ENCODE measurements at regions not wholly inside any gene's neighbourhood (a gene's known extent, or its start where the extent isn't known, plus 50 kb on each side); places are given as distances from the start of the nearest gene placed in this dataset.

- TF ChIP-seq CHD7 (IDR thresholded peaks at IDR 0.05; ENCODE audit: insufficient replicate concordance, low read length) (no peak), SIX5 (IDR thresholded peaks at IDR 0.05; ENCODE audit: low read depth, low read length) (no peak), RAD21 (IDR thresholded peaks at IDR 0.05 in 1 of 2, conservative IDR thresholded peaks at IDR 0.05 in 1 of 2; ENCODE audit: low read depth in 2 of 2, low read length in 2 of 2) (no peak)
These were observed 104.0 kb upstream of the ZFHX3 start (continued) for GRCh38 chr16:73151941-73152340.

All from H1 (cell line).